ENCODE measurements at regions not wholly inside any gene's neighbourhood (a gene's known extent, or its start where the extent isn't known, plus 50 kb on each side); places are given as distances from the start of the nearest gene placed in this dataset.

DNA sequence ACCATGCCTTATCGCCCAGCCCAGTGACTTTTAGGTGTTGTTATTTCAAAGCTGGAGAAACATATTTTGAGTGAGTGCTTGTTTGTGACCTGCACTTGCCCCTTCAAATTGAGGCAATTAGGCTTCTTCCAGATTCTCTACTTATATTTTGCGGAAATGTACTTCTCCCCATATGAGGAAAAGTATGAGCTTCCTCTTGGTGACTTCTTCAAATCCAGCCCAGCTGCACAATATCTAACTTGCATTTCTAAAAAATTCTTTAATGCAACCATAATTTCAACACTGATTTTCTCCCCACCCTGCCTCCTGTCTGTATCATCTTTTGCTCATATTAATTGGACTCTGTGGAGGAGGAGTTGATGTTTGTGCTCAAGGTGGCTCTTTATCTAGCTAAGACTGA lies 391.2 kb upstream of the POU3F3 start:
- no peak for DNase-seq (ENCODE audit: extremely low spot score)
- ChIA-PET POLR2A (no interaction called here), CTCF (interaction anchor here (0.7 to 1.0 kb wide), 2 partner anchors 14 to 18 kb away, joined by 4 read pairs; no protein-coding TSS in a partner anchor)
- TF ChIP-seq, protein P1, sequence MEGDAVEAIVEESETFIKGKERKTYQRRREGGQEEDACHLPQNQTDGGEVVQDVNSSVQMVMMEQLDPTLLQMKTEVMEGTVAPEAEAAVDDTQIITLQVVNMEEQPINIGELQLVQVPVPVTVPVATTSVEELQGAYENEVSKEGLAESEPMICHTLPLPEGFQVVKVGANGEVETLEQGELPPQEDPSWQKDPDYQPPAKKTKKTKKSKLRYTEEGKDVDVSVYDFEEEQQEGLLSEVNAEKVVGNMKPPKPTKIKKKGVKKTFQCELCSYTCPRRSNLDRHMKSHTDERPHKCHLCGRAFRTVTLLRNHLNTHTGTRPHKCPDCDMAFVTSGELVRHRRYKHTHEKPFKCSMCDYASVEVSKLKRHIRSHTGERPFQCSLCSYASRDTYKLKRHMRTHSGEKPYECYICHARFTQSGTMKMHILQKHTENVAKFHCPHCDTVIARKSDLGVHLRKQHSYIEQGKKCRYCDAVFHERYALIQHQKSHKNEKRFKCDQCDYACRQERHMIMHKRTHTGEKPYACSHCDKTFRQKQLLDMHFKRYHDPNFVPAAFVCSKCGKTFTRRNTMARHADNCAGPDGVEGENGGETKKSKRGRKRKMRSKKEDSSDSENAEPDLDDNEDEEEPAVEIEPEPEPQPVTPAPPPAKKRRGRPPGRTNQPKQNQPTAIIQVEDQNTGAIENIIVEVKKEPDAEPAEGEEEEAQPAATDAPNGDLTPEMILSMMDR (IDR thresholded peaks at IDR 0.05; ENCODE audit: control extremely low read depth, extremely low read depth, low read depth, missing control alignments), result no peak

DNA sequence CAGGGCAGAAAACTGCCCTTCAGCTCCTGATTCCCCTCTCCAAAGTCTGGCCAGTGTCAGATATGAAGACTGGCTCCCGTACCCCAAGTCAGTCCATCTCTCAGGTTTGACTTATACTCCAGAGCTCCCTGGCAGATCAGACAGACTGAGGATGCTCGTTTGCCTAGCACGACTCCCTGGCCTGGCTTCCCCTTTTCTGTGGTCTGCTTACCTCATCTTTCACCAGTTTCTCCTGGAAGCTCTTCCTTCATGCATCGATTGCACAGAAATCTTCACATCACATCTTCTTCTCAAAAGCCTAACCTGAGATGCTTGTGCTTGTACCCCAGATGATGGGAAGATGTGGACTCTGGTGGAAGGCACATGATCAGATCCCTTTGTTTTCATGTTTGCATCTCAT lies 387.9 kb upstream of the POU3F3 start:
- TF ChIP-seq, protein P1 (IDR thresholded peaks at IDR 0.05; ENCODE audit: control extremely low read depth, extremely low read depth, low read depth, missing control alignments), result no peak
- POLR2A ChIA-PET, result no interaction called here
- CTCF ChIA-PET, result interaction anchor here (0.8 kb wide), 1 partner anchor 21 kb away, joined by 4 read pairs; no protein-coding TSS in a partner anchor
- no peak for DNase-seq (ENCODE audit: extremely low spot score)

DNA sequence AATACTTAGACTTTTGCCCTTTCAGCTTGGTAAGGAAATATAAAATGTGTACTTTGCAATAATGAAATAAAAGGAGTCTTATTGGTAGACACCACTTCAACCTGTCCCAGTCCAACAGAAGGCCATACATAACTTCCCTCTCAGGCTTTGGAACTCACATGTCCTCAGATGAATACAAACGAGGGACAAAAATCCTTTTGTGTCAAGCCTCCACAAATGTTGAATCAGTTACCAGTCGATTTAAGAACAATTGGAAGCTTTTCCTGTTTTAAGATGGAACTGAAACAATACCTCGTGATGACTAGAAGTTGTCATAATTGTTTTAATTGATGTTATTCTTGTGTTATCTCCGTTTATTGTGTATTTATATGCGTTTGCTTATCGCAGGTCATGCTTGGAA lies 385.1 kb upstream of the POU3F3 start:
- TF ChIP-seq, protein P1 (IDR thresholded peaks at IDR 0.05; ENCODE audit: control extremely low read depth, extremely low read depth, low read depth, missing control alignments), result no peak
- CTCF ChIA-PET, result no interaction called here
- no peak for DNase-seq (ENCODE audit: extremely low spot score)
- POLR2A ChIA-PET, result no interaction called here

DNA sequence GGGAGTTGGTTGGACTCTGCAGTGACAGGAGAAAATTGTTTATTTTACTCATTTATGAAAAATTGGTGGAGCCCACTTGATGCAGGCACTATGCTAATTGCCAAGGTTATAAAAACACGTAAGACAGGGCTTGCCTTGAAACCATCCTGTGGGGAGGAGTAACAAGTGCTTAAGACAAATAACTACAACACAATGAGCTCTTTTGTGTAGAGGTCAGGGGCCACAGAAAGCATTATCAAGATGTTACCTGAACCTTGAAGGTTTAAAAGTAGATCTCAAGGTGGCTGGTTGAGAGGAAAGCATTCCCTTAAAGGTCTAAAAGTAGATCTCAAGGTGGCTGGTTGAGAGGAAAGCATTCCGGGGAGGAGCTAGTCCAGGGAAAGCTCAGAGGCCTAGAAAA lies 381.8 kb upstream of the POU3F3 start:
- CTCF ChIA-PET, result no interaction called here

DNA sequence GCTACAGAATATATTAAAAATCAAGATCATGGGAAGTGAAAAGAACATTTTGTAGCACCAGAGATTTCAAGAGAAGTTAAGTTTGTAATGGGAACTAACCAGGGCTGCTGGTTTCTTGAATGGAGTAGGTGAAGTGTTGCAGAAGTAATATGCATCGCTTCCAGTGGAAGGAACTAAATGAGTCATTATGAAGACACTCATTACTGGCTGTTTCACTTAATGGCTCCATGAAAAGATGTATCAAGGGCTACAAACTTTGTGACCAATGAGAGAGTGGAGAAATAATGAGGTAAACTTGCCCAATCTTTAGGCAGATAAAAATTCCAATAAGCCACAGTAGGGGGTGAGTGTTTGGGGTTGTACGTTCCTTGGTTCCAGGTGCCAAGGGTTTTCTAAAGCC lies 380.4 kb upstream of the POU3F3 start:
- ChIA-PET CTCF (interaction anchor here (1.0 to 1.2 kb wide), 2 partner anchors 13 to 376 kb away, joined by 3 read pairs; no protein-coding TSS in a partner anchor), POLR2A (no interaction called here)
- TF ChIP-seq, protein P1 (IDR thresholded peaks at IDR 0.05; ENCODE audit: control extremely low read depth, extremely low read depth, low read depth, missing control alignments), result no peak
- no peak for DNase-seq (ENCODE audit: extremely low spot score)

More for the DNA sequence above, 381.8 kb upstream of the POU3F3 start:
- POLR2A ChIA-PET, result no interaction called here
- TF ChIP-seq, protein P1 (IDR thresholded peaks at IDR 0.05; ENCODE audit: control extremely low read depth, extremely low read depth, low read depth, missing control alignments), result no peak
- no peak for DNase-seq (ENCODE audit: extremely low spot score)

DNA sequence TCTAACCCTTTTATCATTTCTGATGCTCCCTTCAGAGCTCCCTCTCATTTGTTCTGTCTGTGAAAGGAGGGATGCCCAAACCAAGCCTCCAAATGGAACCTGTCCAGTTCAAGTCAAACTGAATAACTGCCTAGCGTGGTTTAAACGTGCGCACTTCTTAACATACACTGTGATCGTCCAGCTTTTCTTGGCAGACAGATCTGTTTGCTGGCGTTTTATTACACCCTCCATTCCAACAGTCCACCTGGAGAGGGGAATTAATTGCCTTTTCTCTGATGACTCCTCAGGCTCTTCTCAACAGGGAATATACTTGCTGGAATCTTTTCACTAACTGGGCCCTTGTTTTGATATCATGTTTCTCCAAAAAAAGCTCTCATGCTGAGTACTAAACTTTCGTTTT lies 379.2 kb upstream of the POU3F3 start:
- no peak for DNase-seq (ENCODE audit: extremely low spot score)
- CTCF ChIA-PET, result interaction anchor here (2.7 kb wide), 1 partner anchor 12 kb away, joined by 7 read pairs; no protein-coding TSS in a partner anchor
- TF ChIP-seq, protein P1 (IDR thresholded peaks at IDR 0.05; ENCODE audit: control extremely low read depth, extremely low read depth, low read depth, missing control alignments), result no peak
- POLR2A ChIA-PET, result no interaction called here
